ENCODE measurements at regions not wholly inside any gene's neighbourhood (a gene's known extent, or its start where the extent isn't known, plus 50 kb on each side); places are given as distances from the start of the nearest gene placed in this dataset.

DNA sequence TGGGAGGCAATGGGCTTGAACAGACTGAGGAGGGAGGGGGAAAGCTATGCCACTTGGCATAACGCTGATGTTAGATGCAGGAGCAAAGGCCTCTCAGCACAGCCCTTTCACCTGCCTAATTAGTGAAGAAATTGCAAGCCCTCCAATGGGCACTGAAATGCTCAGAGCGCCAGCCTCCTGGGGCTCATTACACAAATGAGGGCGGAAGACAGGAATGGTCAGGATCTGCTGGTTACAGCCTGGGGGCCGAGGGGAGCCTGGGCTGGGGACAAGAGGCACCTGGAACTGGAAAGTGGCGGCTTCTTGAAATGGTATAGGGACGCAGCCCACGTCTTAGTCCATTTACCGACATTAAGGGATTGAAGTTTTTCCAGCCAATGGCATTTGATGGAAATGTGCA lies 50.2 kb upstream of the PLET1 start:
- no peak for TF ChIP-seq CTCF (IDR thresholded peaks at IDR 0.05; ENCODE audit: insufficient read depth, low read length, poor library complexity, severe bottlenecking)
- Histone ChIP-seq H3K4me3 (ENCODE audit: low read depth, low read length) (no peak overlapping the region), H3K27me3 (ENCODE audit: control insufficient read depth, insufficient read depth, low read length) (peaks cover 5% of the 10 kb centered on the region), H3K36me3 (ENCODE audit: control insufficient read depth, insufficient read depth, low read length) (no peaks in the 10 kb centered on the region)
- DNase-seq (ENCODE audit: low read depth), result no peak

- TF ChIP-seq CTCF (IDR thresholded peaks at IDR 0.05; ENCODE audit: insufficient read depth, low read length, poor library complexity, severe bottlenecking), result no peak
- Histone ChIP-seq H3K4me3 (ENCODE audit: low read depth, low read length) (no peak overlapping the region), H3K36me3 (ENCODE audit: control insufficient read depth, insufficient read depth, low read length) (no peaks in the 10 kb centered on the region), H3K27me3 (ENCODE audit: control insufficient read depth, insufficient read depth, low read length) (peaks cover 5% of the 10 kb centered on the region)
- DNase-seq (ENCODE audit: low read depth), result no peak
These were observed 54.5 kb upstream of the PLET1 start for GRCh38 chr11:112315057-112315720.

DNA sequence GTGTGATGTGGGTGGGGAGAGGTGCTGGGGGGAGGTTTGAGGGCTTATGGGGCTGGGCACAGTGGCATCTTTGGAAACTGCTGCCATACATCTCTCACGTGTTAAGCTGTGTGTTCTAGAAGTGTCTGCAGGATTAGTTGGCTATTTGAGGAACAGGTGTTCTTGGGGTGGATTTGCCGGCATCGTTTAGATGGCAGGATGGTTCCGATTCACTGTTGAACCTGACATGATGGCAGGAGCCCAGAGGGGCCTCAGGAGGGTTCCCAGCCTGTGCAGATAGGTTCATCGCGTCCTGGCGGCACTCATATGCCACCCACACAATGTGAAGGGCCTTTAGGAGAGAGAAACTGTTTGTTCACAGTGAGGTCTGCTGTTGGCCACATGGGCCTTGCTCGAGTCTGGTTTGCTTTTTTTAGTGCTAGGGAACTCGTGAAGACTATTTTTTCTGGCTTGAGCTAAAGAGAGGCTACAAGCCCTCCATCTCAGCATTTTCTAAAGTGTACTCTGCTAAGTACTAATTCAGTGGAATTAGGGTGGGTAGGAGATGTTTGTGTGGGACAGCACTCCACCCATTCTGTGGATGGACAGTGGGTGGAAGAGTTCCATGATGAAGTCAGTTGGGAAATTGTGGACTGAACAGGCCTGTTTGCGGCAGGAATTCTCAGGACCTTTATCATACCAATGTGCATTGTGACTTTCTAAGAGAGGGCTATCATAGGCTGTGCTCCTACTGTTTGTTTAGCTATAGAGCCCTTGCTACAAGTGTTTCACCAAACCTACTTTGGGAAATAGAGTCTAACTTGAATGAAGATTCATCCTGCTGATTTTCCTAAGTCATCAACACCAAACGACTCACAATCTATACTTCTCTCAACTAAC lies 55.4 kb upstream of the PLET1 start:
- no peak for TF ChIP-seq CTCF (IDR thresholded peaks at IDR 0.05; ENCODE audit: insufficient read depth, low read length, poor library complexity, severe bottlenecking)
- Histone ChIP-seq H3K36me3 (ENCODE audit: control insufficient read depth, insufficient read depth, low read length) (no peaks in the 10 kb centered on the region), H3K4me3 (ENCODE audit: low read depth, low read length) (no peak overlapping the region), H3K27me3 (ENCODE audit: control insufficient read depth, insufficient read depth, low read length) (peaks cover 2% of the 10 kb centered on the region)
- DNase-seq (ENCODE audit: low read depth), result no peak

DNA sequence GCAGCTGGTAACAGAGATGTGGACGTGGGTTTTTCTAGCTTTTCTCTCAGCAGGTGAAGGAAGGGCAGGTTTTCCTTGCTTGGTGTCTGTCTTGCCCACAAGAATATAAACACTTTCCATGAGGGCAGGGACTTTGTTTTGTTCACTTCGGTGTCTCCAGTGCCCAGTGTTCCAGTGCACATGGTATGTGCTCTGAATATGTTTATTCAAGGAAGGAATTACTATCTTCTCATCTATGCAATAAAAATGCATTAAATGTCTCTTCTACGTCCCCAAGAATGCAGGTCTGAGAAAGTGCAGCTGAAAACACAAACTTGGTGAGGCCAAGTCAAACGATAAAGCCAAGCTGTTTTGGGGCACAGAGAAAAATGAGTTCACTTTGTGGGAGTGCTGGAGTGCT lies 56.3 kb upstream of the PLET1 start:
- no peaks in the 10 kb centered on the region for H3K36me3 ChIP-seq (ENCODE audit: control insufficient read depth, insufficient read depth, low read length)
- DNase-seq (ENCODE audit: low read depth), result no peak
- H3K4me3 ChIP-seq (ENCODE audit: low read depth, low read length), result no peak overlapping the region
- TF ChIP-seq CTCF (IDR thresholded peaks at IDR 0.05; ENCODE audit: insufficient read depth, low read length, poor library complexity, severe bottlenecking), result no peak
- H3K27me3 ChIP-seq (ENCODE audit: control insufficient read depth, insufficient read depth, low read length), result no peaks in the 10 kb centered on the region

GRCh38 chr11:112318184-112318591 lies 57.5 kb upstream of the PLET1 start:
- TF ChIP-seq CTCF (IDR thresholded peaks at IDR 0.05; ENCODE audit: insufficient read depth, low read length, poor library complexity, severe bottlenecking), result no peak
- DNase-seq (ENCODE audit: low read depth), result no peak
- Histone ChIP-seq H3K4me3 (ENCODE audit: low read depth, low read length) (no peak overlapping the region), H3K36me3 (ENCODE audit: control insufficient read depth, insufficient read depth, low read length) (no peaks in the 10 kb centered on the region), H3K27me3 (ENCODE audit: control insufficient read depth, insufficient read depth, low read length) (no peaks in the 10 kb centered on the region)
